A673 (cell line): ENCODE measurements at regions not wholly inside any gene's neighbourhood (a gene's known extent, or its start where the extent isn't known, plus 50 kb on each side); places are given as distances from the start of the nearest gene placed in this dataset.

Experiments
- BruUV-seq: library from RNA; stranded (reverse); fragments of 400-500 nt; replicated peaks from 2 replicates; lab custom pipeline; 2021; lab: Mats Ljungman, UMichigan
- CTCF ChIA-PET: fragments of 300-600 bp; sonication (Branson Sonifier 250); formaldehyde crosslinking; loops from one replicate; lab custom pipeline; 2022; ENCODE audit warnings: antibody characterized with exemption; lab: Charles Lee
- POLR2A ChIA-PET: fragments of 300-600 bp; sonication (Branson Sonifier 250); formaldehyde crosslinking; loops from one replicate; lab custom pipeline; 2022; ENCODE audit warnings: antibody characterized with exemption; ENCODE audit not compliant: low non-redundant PET; lab: Charles Lee
- DNase-seq: peaks from one replicate; pipeline ENCODE4 v3.0.0-alpha.2; 2015; ENCODE audit warnings: low spot score
- H3K27ac ChIP-seq: fragments of 200-600 bp; sonication (generic); 2 replicates; pipeline ENCODE4 v1.5.1; 2016; ENCODE audit warnings: mixed run types, low read depth, mild to moderate bottlenecking, mixed read lengths, antibody characterized with exemption, low read length; ENCODE audit not compliant: poor library complexity, severe bottlenecking
- H3K27me3 ChIP-seq: fragments of 200-600 bp; sonication (generic); replicated peaks from 2 replicates; pipeline ENCODE4 v1.6.1; 2017; ENCODE audit warnings: mixed run types, low read depth, mild to moderate bottlenecking, mixed read lengths, antibody characterized with exemption, low read length; ENCODE audit not compliant: insufficient read depth, poor library complexity
- H3K36me3 ChIP-seq: fragments of 200-600 bp; sonication (generic); 2 replicates; pipeline ENCODE4 v1.6.1; 2016; ENCODE audit warnings: mixed run types, mild to moderate bottlenecking, mixed read lengths, antibody characterized with exemption, low read length; ENCODE audit not compliant: insufficient read depth, poor library complexity, severe bottlenecking
- H3K4me1 ChIP-seq: fragments of 200-600 bp; sonication (generic); 2 replicates; pipeline ENCODE4 v1.6.1; 2017; ENCODE audit warnings: mixed run types, mild to moderate bottlenecking, mixed read lengths, antibody characterized with exemption, low read length; ENCODE audit not compliant: insufficient read depth, poor library complexity, severe bottlenecking
- H3K4me3 ChIP-seq: fragments of 200-600 bp; sonication (generic); 2 replicates; pipeline ENCODE4 v1.5.1; 2016; ENCODE audit warnings: low read depth, mixed run types, mild to moderate bottlenecking, mixed read lengths, low read length; ENCODE audit not compliant: poor library complexity, severe bottlenecking
- H3K9me3 ChIP-seq: fragments of 200-600 bp; sonication (generic); 2 replicates; pipeline ENCODE4 v1.6.1; 2016; ENCODE audit warnings: mixed run types, low read depth, mild to moderate bottlenecking, mixed read lengths, antibody characterized with exemption, low read length; ENCODE audit not compliant: poor library complexity, severe bottlenecking
- EZH2 ChIP-seq: fragments of 200-600 bp; sonication (generic); IDR thresholded peaks from 2 replicates; pipeline ENCODE4 v1.6.1; 2017; ENCODE audit warnings: borderline replicate concordance, low read depth, mild to moderate bottlenecking, mixed read lengths, antibody characterized with exemption, low read length; ENCODE audit not compliant: poor library complexity, severe bottlenecking
- intact Hi-C: fragments of 100-400 bp; cut with micrococcal nuclease; formaldehyde crosslinking; loops from one replicate; pipeline ENCODE4 v1.10.0; 2022; ENCODE audit not compliant: unreplicated experiment
- TF ChIP-seq, protein P1 (sequence below): fragments of 300-800, 200-600 bp; sonication (generic); conservative IDR thresholded peaks from 2 replicates; pipeline ENCODE4 v1.5.1; 2017; ENCODE audit warnings: low read depth, mild to moderate bottlenecking, antibody characterized with exemption, low read length, moderate library complexity, mixed read lengths

DNA sequence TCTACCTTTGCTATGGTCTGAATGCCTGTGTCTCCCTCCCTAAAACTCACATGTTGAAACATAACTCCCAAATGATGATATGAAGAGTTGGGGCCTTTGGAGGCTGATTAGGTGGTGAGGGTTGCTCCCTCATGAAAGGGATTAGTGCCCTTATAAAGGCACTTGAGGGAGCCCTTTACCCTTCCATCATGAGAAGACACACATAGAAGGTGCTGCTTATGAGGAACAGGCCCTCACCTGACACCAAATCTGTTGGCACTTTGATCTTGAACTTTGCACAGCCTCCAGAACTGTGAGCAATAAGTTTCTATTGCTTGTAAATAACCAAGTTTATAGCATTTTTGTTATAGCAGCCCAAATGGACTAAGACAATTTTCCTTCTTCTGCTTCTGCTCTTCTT, 76.2 kb upstream of the ADAMTS9 start:
- intact Hi-C loops, result no loop called here
- CTCF ChIA-PET, result no interaction called here
- Histone ChIP-seq H3K4me3 (no peak overlapping the region), H3K27ac (no peak overlapping the region), H3K27me3 (no peaks in the 10 kb centered on the region), H3K9me3 (no peaks in the 10 kb centered on the region), H3K4me1 (no peaks in the 10 kb centered on the region), H3K36me3 (no peaks in the 10 kb centered on the region)
- POLR2A ChIA-PET, result no interaction called here
- TF ChIP-seq EZH2, result no peak
- TF ChIP-seq, protein P1, sequence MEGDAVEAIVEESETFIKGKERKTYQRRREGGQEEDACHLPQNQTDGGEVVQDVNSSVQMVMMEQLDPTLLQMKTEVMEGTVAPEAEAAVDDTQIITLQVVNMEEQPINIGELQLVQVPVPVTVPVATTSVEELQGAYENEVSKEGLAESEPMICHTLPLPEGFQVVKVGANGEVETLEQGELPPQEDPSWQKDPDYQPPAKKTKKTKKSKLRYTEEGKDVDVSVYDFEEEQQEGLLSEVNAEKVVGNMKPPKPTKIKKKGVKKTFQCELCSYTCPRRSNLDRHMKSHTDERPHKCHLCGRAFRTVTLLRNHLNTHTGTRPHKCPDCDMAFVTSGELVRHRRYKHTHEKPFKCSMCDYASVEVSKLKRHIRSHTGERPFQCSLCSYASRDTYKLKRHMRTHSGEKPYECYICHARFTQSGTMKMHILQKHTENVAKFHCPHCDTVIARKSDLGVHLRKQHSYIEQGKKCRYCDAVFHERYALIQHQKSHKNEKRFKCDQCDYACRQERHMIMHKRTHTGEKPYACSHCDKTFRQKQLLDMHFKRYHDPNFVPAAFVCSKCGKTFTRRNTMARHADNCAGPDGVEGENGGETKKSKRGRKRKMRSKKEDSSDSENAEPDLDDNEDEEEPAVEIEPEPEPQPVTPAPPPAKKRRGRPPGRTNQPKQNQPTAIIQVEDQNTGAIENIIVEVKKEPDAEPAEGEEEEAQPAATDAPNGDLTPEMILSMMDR, result peak; percentile 23; the same call in 1 of the 2 replicates
- no TSS peak for BruUV-seq
- peak; percentile 0 for DNase-seq

DNA sequence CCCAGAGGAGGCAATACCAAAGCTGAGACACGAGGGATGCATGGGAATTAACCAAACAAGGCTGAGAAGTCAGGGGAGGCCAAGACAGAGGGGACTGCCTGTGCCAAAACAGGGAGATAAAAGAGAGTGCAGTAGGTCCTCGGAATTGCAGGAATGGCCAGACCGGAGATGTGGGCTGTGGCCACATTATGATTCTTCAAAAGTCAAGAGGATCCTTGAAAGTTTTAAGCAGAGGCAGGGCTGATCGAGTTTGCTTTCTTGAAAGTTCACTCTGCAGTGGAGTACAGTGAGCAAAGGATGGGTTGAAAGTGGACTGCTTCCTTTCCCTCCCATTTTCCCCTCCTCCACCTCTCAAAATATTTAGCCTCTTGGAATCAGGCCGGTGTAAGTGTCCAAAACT, 73.9 kb upstream of the ADAMTS9 start:
- no peak overlapping the region for H3K4me3 ChIP-seq
- ChIA-PET CTCF (no interaction called here), POLR2A (no interaction called here)
- no peaks in the 10 kb centered on the region for H3K4me1 ChIP-seq
- BruUV-seq, result no TSS peak
- H3K36me3 ChIP-seq, result no peaks in the 10 kb centered on the region
- H3K9me3 ChIP-seq, result no peaks in the 10 kb centered on the region
- TF ChIP-seq EZH2, result no peak
- TF ChIP-seq, protein P1, result no peak
- no peaks in the 10 kb centered on the region for H3K27me3 ChIP-seq
- intact Hi-C loops, result no loop called here
- H3K27ac ChIP-seq, result no peak overlapping the region
- no peak for DNase-seq

DNA sequence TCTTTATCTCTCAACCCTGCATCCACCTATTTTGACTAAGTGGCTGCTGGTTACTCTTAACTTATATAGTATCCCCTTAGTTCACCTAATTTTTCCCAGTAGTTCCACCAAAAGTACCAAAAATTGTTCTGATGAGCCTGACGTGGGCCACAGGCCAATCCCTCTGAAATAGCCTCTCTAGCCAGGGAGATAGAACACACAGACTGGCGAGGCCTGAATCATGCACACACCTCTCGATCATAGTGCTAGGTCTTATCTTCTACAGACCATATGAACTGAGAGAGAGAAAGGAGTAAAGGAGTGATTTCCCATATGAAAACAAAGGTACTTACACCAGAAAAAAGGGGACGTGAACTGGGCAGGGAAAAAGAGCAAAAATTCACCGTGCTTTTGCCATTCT, 72.5 kb upstream of the ADAMTS9 start:
- no TSS peak for BruUV-seq
- no peaks in the 10 kb centered on the region for H3K27me3 ChIP-seq
- no peak overlapping the region for H3K27ac ChIP-seq
- CTCF ChIA-PET, result no interaction called here
- no peaks in the 10 kb centered on the region for H3K4me1 ChIP-seq
- TF ChIP-seq EZH2, result no peak
- TF ChIP-seq, protein P1, result no peak
- H3K9me3 ChIP-seq, result no peaks in the 10 kb centered on the region
- no peak overlapping the region for H3K4me3 ChIP-seq
- no peak for DNase-seq
- POLR2A ChIA-PET, result no interaction called here
- no peaks in the 10 kb centered on the region for H3K36me3 ChIP-seq
- intact Hi-C loops, result no loop called here
